HG02840 (cell line): ENCODE measurements at regions not wholly inside any gene's neighbourhood (a gene's known extent, or its start where the extent isn't known, plus 50 kb on each side); places are given as distances from the start of the nearest gene placed in this dataset.
"Not testable (repeated sequence)": the region's sequence is repeated elsewhere in the genome, so short reads cannot be mapped to it uniquely, and the experiment has no call there.

Experiments
- ATAC-seq: cut with Tn5 transposase; IDR thresholded peaks from one replicate; pipeline ENCODE4 v1.9.1; 2021; ENCODE audit warnings: mild to moderate bottlenecking, moderate library complexity, moderate number of reproducible peaks; ENCODE audit not compliant: unreplicated experiment, low FRiP score

DNA sequence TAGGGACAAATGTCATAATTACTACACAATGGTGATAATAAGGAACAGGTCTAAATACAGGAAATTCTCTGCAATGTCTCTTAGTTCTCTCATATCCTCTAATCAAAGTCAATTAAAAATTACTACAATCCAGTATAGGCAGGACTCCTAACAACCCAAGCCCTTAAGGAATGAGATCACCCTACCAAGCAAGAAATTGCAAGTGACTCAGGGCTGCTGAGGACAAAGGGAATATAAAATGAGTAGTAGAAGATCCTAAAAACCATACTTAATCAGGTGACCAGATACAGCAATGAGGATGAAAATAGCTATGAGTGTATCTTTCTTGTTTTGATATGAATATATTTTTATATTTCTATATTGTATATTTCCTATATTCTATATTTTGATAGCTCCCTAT lies 250.0 kb upstream of the DCC start:
- no peak for ATAC-seq

DNA sequence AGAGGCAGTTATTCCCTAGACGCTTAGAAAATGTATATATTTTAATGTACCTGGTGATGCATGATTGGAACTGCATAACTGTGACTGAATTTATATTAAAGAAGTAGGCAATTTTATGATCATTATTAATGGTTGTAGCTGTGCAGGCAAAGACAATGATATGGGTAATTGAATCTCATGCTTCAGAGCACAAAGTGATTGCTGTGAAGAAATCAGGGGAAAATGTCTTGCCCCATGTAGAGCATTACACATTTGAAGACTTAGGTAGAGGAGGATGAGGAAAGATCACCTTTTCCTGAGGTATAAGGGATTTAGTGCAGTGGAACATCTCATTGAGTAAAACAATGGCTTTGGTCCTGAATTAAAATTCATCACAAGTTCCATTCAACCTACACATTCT lies 246.8 kb upstream of the DCC start:
- ATAC-seq: no peak

GRCh38 chr18:52118684-52119083 lies 221.3 kb upstream of the DCC start:
- ATAC-seq: no peak

DNA sequence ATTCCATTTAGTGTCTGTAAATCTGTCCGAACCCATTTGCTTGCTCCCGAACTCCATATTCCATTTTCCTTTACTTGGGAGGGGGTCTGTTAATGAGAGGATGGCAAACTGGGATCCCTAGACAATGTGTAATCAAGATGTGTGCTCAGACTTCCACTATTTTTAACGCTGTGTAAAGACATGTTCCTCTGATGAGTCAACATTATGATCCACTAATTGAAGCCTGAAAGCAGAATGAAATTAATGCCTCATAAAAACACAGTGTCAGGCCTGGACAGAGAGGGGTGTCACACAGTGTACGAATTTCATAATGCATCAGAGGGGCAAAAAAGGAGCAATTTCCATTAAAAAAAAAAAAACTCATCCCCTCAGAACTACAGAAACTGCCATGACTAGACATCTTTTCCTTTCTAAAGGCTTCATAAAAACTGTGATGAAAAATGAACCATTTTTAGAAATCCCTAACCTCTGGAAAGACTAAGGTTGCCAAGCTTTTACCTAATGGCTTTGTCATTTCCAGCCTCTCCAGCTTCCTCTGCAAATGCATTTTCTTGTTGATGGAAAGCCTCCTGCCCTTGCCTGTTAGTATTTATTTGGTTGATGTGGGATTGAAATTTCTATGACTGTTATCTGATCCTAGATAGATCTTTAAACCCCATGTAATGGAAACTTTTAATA lies 209.2 kb upstream of the DCC start:
- ATAC-seq: no peak

DNA sequence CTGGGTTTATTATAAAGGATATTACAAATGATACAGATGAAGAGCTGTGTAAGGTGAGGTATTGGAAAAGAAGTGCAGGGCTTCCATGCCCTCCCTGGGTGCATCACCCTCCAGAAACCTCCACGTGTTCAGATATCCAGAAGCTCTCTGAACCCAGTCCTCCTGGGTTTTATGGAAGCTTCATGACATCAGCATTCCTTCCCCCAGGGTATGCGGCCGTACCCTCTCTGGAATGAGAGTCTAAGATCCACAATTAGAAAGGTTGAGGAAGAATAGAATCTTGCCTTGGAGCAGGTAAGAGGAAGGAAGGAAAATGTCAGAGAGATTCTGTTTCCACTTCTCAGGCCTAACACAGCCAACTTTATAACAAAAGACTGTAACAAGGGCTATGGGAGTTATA lies 208.2 kb upstream of the DCC start:
- no peak for ATAC-seq

GRCh38 chr18:52136532-52136931 lies 203.5 kb upstream of the DCC start:
- ATAC-seq: no peak

DNA sequence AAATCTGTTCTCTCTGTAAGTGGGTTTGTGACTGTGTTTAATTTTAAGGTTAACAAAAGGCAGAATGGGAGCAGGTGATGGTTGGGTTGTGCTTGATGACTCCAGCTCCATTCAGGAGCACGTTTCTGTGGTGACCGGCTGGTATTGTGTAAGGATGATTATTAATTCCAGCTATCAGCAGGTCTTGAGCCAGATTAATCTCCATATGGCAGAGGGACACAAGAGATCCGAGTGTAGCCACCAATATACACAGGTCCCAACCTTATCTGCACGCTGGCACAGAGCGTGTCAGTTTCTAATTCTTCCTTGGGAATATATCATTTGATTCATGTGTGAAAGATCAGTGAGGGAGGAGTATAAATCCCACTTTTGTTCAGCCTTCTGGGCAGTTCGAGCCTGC lies 199.0 kb upstream of the DCC start:
- no peak for ATAC-seq

- no peak for ATAC-seq
Observed at GRCh38 chr18:52150050-52150449, 189.9 kb upstream of the DCC start.

- ATAC-seq: no peak
Observed at GRCh38 chr18:52152036-52152435, 188.0 kb upstream of the DCC start.

- no peak for ATAC-seq
Observed at GRCh38 chr18:52156166-52156565, 183.8 kb upstream of the DCC start.

DNA sequence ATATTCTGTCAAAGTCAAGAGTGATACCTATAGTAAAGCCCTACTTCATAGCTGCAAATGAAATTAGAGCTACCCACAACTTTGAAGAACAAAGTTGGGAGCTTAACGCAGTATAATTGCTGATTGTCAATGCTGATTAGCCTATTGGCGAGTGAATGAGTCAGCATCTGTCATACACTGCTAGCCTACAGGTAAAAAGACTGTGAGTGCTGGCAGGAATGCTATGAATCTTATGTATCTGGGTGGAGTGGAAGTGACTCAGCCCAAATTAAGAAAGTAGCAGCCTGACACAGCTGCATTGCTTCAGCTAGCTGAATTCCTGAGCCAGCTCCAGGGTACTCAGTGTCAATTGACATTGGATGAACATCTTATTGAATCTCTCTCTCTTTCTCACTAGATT lies 179.4 kb upstream of the DCC start:
- no peak for ATAC-seq

- ATAC-seq: no peak
Observed at GRCh38 chr18:52163478-52163877, 176.5 kb upstream of the DCC start.

GRCh38 chr18:52168131-52168530 lies 171.9 kb upstream of the DCC start:
- ATAC-seq: not testable (repeated sequence)

DNA sequence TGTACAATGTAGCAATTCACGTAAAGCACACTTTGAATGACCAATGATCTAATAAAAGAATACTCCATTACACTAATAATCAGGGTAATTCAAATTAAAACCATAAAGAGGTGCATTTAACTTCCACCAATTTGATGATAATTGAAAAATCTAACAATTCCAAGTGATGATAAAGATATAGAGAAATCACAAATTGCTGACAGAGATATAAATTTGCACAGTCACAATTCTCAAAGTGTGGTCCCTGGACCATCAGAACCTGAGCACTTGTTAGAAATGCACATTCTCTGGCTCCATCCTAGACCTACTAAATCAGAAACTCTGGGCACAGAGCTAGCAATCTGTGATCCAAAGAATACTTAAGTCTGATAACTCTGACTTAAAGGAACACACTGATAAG lies 165.8 kb upstream of the DCC start:
- no peak for ATAC-seq

DNA sequence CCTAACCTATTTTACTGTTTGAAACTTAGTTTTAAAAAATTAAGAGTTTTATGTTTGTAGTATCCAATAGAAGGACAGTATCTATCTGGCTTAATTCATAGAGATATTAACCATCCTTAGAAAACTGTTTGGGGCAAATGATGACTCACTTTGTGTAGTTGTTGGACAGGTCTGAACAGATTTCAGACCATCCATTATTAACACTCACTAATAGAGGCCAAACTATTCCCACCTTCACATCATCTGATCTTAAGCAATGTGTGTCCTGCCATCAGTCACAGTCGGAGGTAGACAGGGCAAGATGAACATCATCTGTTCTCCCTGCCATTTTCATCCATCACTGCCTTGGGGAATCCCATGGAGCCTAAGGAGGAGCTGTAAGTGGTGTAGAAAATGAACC lies 164.6 kb upstream of the DCC start:
- no peak for ATAC-seq

- ATAC-seq: no peak
Observed at GRCh38 chr18:52183107-52183506, 156.9 kb upstream of the DCC start.

GRCh38 chr18:52190195-52190594 lies 149.8 kb upstream of the DCC start:
- ATAC-seq: no peak

DNA sequence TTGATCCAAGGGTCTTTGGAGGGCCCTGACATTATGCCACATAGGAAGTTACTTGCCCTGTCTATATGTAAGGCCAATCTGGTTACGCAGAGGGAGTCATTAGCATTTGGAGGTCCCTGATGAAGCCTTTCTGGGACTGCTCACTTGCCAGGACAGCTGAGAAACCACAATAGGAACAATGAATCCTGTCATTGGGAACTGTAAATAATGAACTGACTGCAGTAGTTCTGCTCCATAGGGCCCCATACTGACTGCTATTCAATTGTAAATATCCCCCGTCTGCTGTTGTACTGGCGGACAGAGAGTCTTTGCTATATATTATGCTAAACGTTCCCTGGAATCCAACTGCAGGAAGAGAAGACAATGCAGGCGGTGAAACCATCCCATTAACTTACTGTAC lies 149.4 kb upstream of the DCC start:
- no peak for ATAC-seq

- ATAC-seq: no peak
Observed at GRCh38 chr18:52200406-52200805, 139.6 kb upstream of the DCC start.

DNA sequence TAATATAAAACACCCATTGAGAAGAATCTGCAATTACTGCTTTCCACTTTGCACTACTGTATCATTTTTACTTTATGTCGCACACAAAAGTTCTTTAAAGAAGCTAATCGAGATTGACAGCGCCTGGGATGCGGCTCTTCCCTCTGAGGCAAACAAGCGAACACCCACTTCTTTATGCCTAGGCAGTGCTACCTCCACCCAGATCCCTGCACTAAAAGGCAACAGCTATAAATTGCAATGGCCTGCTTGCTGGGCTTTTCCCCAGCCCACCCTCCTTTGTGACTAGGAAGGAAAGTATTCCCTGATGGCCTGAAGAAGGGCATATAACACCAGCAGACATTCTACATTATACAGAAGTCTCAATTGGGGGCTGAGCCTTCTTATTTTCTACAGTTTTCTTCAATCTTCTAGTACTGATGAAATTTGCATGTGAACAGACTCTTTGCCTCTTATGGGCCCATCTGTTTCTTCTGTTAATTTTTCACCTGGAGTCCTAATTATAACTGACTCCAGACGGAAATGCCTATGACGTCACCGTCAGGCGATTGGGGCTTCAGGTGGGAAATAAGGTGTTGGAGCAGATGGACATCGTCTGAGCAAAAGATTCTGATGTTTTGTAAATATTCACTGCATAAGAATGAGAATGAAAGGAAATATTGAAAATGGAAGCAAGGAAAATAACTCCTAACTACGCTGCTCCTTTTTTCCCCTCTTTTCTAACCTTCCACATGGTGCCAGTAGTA lies 138.9 kb upstream of the DCC start:
- no peak for ATAC-seq

- ATAC-seq: no peak
Observed at GRCh38 chr18:52208646-52209045, 131.4 kb upstream of the DCC start.

DNA sequence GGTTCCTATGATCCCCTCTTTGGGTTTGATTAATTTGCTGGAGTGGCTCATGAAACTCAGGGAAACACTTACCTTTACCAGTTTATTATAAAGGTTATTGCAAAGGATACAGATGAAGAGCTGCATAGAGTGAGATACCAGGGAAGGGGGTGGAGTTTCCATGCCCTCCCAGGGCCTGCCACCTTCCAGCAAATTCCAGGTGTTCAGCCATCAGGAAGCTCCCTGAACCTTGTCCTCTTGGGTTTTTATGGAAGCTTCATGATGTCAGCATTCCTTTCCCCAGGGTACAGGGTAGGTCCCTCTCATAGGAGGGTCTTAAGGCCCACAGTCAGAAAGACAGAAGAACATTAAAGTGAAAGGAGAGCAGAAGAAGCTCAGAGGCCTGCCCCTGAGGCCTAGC lies 123.9 kb upstream of the DCC start:
- no peak for ATAC-seq
